T-helper 1 cell treated with Interleukin-12 subunit alpha and Interleukin-12 subunit beta and Interleukin-4 antibody, amounts not matched to agents 30 μg/mL and 1 μg/mL, for 36 hours (primary cell): ENCODE measurements at regions not wholly inside any gene's neighbourhood (a gene's known extent, or its start where the extent isn't known, plus 50 kb on each side); places are given as distances from the start of the nearest gene placed in this dataset.

ENCODE experiments used
- H3K27ac Mint-ChIP-seq: one replicate; pipeline ENCODE4 v1.8.0; 2021; ENCODE audit warnings: mild to moderate bottlenecking, mixed read lengths
- H3K27me3 Mint-ChIP-seq: one replicate; pipeline ENCODE4 v1.8.0; 2021; ENCODE audit warnings: low read depth, mixed read lengths
- H3K36me3 Mint-ChIP-seq: one replicate; pipeline ENCODE4 v1.8.0; 2021; ENCODE audit warnings: low read depth, mixed read lengths
- H3K4me1 Mint-ChIP-seq: one replicate; pipeline ENCODE4 v1.8.0; 2021; ENCODE audit warnings: low read depth, mixed read lengths
- H3K4me3 Mint-ChIP-seq: one replicate; pipeline ENCODE4 v1.8.0; 2021; ENCODE audit warnings: mild to moderate bottlenecking, moderate library complexity, mixed read lengths
- H3K9me3 Mint-ChIP-seq: one replicate; pipeline ENCODE4 v1.8.0; 2021; ENCODE audit warnings: mixed read lengths

DNA sequence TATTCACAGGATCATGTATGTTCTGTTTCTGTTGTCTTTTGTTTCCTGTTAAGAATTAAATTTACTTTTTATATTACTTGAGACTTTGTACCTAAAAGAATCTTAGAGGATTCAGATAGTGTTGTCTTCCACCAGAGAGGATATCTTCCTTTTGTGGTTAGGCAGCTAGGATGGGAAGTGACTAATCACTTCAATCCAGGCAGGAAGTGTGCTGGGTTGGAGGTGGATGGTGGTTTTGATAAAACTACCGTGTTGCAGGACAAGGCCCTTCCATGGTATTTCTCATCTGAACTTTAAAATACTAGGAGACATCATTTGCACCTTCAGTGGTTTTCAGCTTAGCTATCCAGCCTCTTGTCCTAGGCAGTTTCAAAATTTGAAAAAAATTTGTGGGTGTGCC lies 728.6 kb upstream of the CDH2 start:
- H3K4me1 Mint-ChIP-seq: peaks cover 2% of the 10 kb centered on the region
- no peaks in the 10 kb centered on the region for H3K27me3 Mint-ChIP-seq

GRCh38 chr18:28904789-28905364 lies 727.9 kb upstream of the CDH2 start:
- peaks cover 10% of the 10 kb centered on the region for H3K9me3 Mint-ChIP-seq
- no peaks in the 10 kb centered on the region for H3K36me3 Mint-ChIP-seq
- peaks cover 2% of the 10 kb centered on the region for H3K4me1 Mint-ChIP-seq
- no peak overlapping the region for H3K27ac Mint-ChIP-seq
- H3K27me3 Mint-ChIP-seq: no peaks in the 10 kb centered on the region
- H3K4me3 Mint-ChIP-seq: no peak overlapping the region

More for the DNA sequence above, 728.6 kb upstream of the CDH2 start:
- H3K36me3 Mint-ChIP-seq: no peaks in the 10 kb centered on the region
- H3K27ac Mint-ChIP-seq: no peak overlapping the region
- H3K9me3 Mint-ChIP-seq: peaks cover 10% of the 10 kb centered on the region
- no peak overlapping the region for H3K4me3 Mint-ChIP-seq

GRCh38 chr18:28903306-28903705 lies 726.4 kb upstream of the CDH2 start:
- Mint-ChIP-seq H3K36me3 (no peaks in the 10 kb centered on the region), H3K9me3 (peaks cover 10% of the 10 kb centered on the region), H3K4me3 (no peak overlapping the region), H3K27ac (no peak overlapping the region), H3K4me1 (peaks cover 2% of the 10 kb centered on the region), H3K27me3 (no peaks in the 10 kb centered on the region)

DNA sequence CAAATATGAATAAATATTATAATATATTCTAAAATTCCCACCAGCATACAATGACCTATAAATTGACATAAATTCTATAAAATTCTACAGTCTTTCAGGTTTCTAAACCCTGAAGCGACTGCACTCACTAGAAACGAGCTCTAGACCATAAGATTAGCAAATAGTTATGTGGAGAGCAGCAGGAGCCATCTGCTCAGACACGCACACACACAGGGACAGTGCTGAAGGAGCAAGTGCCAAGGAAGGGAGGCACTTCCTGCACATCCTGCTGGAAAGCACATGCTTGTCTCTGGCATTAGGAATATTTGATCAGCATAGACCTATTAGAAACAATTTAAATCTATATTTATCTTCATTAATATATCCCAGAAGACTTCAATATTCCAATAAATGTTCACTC lies 713.9 kb upstream of the CDH2 start:
- no peaks in the 10 kb centered on the region for H3K4me1 Mint-ChIP-seq
- no peak overlapping the region for H3K27ac Mint-ChIP-seq
- H3K36me3 Mint-ChIP-seq: no peaks in the 10 kb centered on the region
- no peaks in the 10 kb centered on the region for H3K9me3 Mint-ChIP-seq
- no peak overlapping the region for H3K4me3 Mint-ChIP-seq
- H3K27me3 Mint-ChIP-seq: no peaks in the 10 kb centered on the region

GRCh38 chr18:28884304-28884703 lies 707.4 kb upstream of the CDH2 start:
- Mint-ChIP-seq H3K9me3 (peaks cover 4% of the 10 kb centered on the region), H3K27me3 (no peaks in the 10 kb centered on the region), H3K4me3 (no peak overlapping the region), H3K27ac (no peak overlapping the region), H3K4me1 (no peaks in the 10 kb centered on the region), H3K36me3 (no peaks in the 10 kb centered on the region)

- Mint-ChIP-seq H3K27me3 (no peaks in the 10 kb centered on the region), H3K9me3 (peaks cover 9% of the 10 kb centered on the region), H3K36me3 (no peaks in the 10 kb centered on the region), H3K4me1 (no peaks in the 10 kb centered on the region), H3K4me3 (no peak overlapping the region), H3K27ac (no peak overlapping the region)
Measured at GRCh38 chr18:28880856-28881255, 703.9 kb upstream of the CDH2 start.

DNA sequence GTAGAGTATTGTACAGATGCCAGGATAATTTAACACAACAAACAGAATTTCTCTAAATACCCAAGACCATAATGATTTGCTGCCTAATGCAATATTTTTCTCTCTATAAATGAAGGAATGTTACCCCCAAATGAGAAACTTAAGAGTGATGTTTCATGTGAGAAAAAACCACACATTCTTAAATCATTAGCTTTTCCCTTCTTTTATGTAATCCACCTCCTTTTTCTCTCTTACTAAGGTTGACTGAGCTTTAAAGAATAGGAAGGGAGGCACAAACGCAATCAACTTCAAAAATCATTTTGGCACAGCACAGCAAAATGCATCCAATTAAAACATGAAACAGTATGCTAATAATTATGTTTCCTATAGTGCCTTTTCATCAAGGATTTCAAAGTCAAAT lies 698.1 kb upstream of the CDH2 start:
- Mint-ChIP-seq H3K9me3 (peaks cover 5% of the 10 kb centered on the region), H3K4me3 (no peak overlapping the region), H3K4me1 (no peaks in the 10 kb centered on the region), H3K27me3 (no peaks in the 10 kb centered on the region), H3K27ac (no peak overlapping the region), H3K36me3 (no peaks in the 10 kb centered on the region)

DNA sequence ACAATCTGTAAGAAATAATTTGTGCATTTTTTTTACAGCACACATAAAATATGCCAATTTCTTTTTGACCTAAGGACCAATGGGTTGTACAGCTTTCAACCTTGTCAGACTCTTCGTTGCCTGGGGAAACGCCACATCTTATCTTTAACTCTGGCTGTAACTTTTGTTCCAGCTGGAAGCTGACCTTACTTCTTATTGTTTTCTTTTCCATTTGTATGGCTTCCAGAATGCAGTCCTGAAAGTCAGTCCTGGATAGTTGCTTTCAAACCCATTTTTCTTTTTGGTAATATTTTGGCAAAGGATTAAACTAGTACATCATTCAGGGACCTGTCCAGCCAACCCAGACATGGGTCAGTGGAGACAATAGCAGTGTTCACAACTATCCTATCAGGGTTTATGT lies 686.5 kb upstream of the CDH2 start:
- no peak overlapping the region for H3K4me3 Mint-ChIP-seq
- H3K27ac Mint-ChIP-seq: no peak overlapping the region
- no peaks in the 10 kb centered on the region for H3K4me1 Mint-ChIP-seq
- H3K27me3 Mint-ChIP-seq: no peaks in the 10 kb centered on the region
- H3K36me3 Mint-ChIP-seq: no peaks in the 10 kb centered on the region
- peaks cover 14% of the 10 kb centered on the region for H3K9me3 Mint-ChIP-seq

DNA sequence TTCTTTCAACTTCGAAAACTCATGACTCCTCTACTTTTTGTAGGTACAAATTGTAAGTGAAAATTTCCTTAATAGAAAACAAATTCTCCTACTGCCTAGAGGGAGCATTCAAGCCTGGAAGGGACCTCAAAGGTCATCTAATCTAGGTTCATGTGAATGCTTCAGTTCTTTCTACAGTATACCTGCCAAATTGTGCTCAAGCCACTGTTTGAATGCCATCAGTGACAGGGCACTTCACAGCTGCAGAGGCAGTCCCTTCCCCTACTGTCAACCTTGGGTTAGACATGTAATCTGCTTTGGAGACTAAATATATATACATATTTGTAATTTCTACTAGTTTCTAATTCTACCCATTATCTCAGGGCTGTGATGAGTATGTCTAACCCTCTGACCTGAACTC lies 681.3 kb upstream of the CDH2 start:
- H3K27ac Mint-ChIP-seq: no peak overlapping the region
- no peaks in the 10 kb centered on the region for H3K27me3 Mint-ChIP-seq
- peaks cover 10% of the 10 kb centered on the region for H3K9me3 Mint-ChIP-seq
- no peak overlapping the region for H3K4me3 Mint-ChIP-seq
- no peaks in the 10 kb centered on the region for H3K4me1 Mint-ChIP-seq
- no peaks in the 10 kb centered on the region for H3K36me3 Mint-ChIP-seq

DNA sequence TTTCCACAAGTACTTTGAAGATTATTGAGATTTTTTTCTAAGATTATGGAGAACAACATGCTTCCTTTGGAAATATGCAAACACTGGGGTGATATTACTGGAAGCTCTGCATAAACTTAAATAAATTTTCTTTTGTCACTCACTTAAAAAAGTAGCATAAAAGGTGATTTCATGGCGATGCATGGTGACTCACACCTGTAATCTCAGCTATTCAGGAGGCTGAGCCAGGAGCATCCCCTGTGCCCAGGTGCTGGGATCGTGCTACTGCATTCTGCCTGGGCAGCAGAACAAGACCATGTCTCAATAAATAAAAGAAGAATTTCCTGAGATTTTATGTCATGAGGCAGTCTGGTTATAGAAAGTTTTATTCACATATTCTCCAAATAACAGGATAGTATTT lies 679.1 kb upstream of the CDH2 start:
- Mint-ChIP-seq H3K27me3 (no peaks in the 10 kb centered on the region), H3K9me3 (peaks cover 8% of the 10 kb centered on the region), H3K4me1 (no peaks in the 10 kb centered on the region), H3K36me3 (no peaks in the 10 kb centered on the region), H3K4me3 (no peak overlapping the region), H3K27ac (no peak overlapping the region)

DNA sequence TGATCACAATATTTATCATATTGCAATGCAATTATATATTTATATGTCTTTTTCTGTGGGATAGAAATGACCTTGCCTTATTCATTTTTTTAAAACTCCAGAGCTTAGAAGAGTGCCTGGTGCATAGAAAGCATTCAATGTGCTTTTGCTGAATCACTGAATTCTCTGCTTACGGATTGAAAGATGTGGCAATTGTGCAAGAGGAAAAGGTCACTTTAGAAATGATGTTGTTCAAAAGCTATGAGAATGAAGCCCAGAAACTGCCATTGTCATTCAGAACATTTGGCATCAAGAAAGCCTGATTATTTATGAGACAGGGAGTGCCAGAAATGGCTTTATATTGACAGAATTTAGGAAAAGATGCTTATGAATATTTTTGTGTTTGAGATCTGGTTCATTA lies 678.6 kb upstream of the CDH2 start:
- Mint-ChIP-seq H3K9me3 (peaks cover 3% of the 10 kb centered on the region), H3K36me3 (no peaks in the 10 kb centered on the region), H3K27me3 (no peaks in the 10 kb centered on the region), H3K27ac (no peak overlapping the region), H3K4me1 (no peaks in the 10 kb centered on the region), H3K4me3 (no peak overlapping the region)

DNA sequence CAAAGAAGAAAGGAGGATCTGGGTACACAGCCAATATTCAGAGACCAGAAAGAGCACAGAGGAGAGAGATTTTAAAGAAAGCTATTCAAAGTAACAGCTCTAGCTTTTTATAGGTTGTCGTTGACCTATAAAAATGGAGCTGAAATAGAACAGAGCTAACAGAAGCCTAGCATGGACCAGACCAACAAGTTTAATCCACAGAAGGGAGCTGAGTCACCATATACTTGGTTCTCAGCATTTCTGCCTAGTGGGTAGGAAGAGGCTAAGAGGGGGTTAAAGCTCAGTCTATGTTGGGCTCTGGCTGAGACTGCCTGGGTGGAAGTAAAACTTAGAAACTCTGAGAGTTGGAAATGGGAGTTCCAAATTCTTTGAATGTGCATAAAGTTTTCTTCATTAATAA lies 678.0 kb upstream of the CDH2 start:
- H3K36me3 Mint-ChIP-seq: no peaks in the 10 kb centered on the region
- no peaks in the 10 kb centered on the region for H3K27me3 Mint-ChIP-seq
- H3K9me3 Mint-ChIP-seq: peaks cover 9% of the 10 kb centered on the region
- H3K4me3 Mint-ChIP-seq: no peak overlapping the region
- no peak overlapping the region for H3K27ac Mint-ChIP-seq
- H3K4me1 Mint-ChIP-seq: no peaks in the 10 kb centered on the region

DNA sequence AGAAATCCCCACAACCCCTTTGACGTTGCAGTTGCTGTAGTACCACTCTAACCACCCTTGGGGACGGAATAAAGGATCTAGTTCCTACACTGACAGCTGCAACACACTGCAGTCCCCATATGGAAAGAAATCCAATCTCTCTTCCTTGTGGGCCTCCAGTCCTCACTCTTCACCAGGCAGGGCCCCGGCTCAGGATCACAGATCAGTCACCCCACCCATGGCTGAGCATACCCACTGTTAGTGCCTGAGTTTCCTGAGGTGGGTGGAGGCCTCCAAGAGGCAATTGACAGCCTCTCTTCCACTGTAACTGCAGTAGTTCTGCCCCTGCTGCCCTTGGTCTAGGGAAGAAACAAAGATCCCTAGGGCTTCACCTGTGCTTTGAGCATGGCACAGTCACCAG lies 670.0 kb upstream of the CDH2 start:
- Mint-ChIP-seq H3K27me3 (no peaks in the 10 kb centered on the region), H3K36me3 (no peaks in the 10 kb centered on the region), H3K9me3 (peaks cover 34% of the 10 kb centered on the region), H3K4me1 (no peaks in the 10 kb centered on the region), H3K4me3 (no peak overlapping the region), H3K27ac (no peak overlapping the region)

DNA sequence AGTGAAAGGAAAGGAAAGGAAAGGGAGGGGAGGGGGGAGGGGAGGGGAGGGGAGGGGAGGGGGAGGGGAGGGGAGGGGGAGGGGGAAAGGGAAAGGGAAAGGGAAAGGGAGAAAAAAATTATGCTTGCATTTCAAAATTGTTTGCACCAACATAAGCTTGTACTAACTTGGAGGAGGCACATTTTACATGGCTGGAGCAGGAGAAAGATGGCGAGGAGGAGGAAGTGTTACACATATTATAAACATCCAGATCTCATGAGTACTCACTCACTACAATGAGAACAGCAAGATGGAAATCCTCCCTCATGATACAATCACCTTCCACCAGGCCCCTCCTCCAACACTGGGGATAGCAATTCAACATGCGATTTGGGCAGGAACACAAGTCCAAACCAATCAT lies 660.2 kb upstream of the CDH2 start:
- H3K9me3 Mint-ChIP-seq: peaks cover 21% of the 10 kb centered on the region

DNA sequence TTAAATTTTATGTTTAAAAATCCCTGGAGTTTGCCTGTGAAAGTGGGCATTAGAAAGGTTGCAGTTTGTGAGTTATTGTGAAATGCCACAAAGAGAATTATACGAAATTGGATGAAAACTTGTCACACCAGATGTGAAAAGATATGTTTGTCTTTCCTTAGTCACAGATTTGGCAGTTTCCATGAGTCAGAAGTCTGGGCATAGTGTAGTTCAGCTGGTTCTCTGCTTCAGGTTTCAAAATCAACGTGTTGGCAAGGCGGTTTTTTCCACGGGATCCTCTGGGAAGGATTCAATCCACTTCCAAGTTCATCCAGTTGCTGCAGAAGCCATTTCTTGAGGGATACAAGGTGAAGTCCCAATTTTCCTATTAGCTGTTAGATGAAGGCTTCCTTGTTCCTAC lies 658.0 kb upstream of the CDH2 start:
- no peaks in the 10 kb centered on the region for H3K36me3 Mint-ChIP-seq
- H3K27me3 Mint-ChIP-seq: no peaks in the 10 kb centered on the region
- H3K27ac Mint-ChIP-seq: no peak overlapping the region
- no peaks in the 10 kb centered on the region for H3K4me1 Mint-ChIP-seq
- H3K4me3 Mint-ChIP-seq: no peak overlapping the region
- H3K9me3 Mint-ChIP-seq: peaks cover 8% of the 10 kb centered on the region

More for the DNA sequence above, 660.2 kb upstream of the CDH2 start:
- no peak overlapping the region for H3K4me3 Mint-ChIP-seq
- no peaks in the 10 kb centered on the region for H3K36me3 Mint-ChIP-seq
- no peak overlapping the region for H3K27ac Mint-ChIP-seq
- H3K4me1 Mint-ChIP-seq: no peaks in the 10 kb centered on the region
- H3K27me3 Mint-ChIP-seq: no peaks in the 10 kb centered on the region

DNA sequence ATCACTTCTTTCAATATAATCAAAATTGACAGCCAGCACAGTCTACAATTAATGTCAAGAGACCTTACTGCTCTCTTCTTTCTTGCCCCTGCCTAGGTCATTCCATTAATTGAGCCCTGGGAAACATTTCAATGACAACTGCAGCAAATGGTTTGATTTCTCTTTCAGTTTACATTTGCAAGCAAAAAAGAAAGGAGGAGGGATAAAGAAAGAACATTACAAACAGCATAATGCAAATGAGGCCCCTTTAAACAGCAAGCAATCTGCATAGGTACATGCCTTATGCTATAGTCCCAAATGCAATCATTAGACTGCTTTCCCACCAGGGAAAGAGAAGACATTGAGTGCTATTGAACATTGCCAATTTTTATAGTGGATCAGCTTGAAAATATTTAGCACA lies 655.0 kb upstream of the CDH2 start:
- H3K27me3 Mint-ChIP-seq: no peaks in the 10 kb centered on the region

More for the DNA sequence above, 655.0 kb upstream of the CDH2 start:
- Mint-ChIP-seq H3K9me3 (no peaks in the 10 kb centered on the region), H3K36me3 (no peaks in the 10 kb centered on the region), H3K4me1 (no peaks in the 10 kb centered on the region), H3K4me3 (no peak overlapping the region), H3K27ac (no peak overlapping the region)
